Subcutaneous abdominal adipose tissue (tissue), 5 donors: ENCODE measurements at regions not wholly inside any gene's neighbourhood (a gene's known extent, or its start where the extent isn't known, plus 50 kb on each side); places are given as distances from the start of the nearest gene placed in this dataset.
A peak's percentile ranks its signal among the peaks of the same experiment; 100 is the strongest.

Experiments used
- H3K27ac ChIP-seq: one replicate; pipeline ENCODE4 v1.7.0; 2013; ENCODE audit warnings: low read depth, mild to moderate bottlenecking, inconsistent platforms, low read length, moderate library complexity
- H3K27me3 ChIP-seq, 5 donors: one replicate each; pipeline ENCODE4 v1.7.0; 2013; ENCODE audit warnings: low read length in 5 of 5, inconsistent platforms in 1 of 5; ENCODE audit not compliant: control insufficient read depth in 5 of 5, insufficient read depth in 4 of 5
- H3K36me3 ChIP-seq, 5 donors: one replicate each; pipeline ENCODE4 v1.7.0; 2013; ENCODE audit warnings: low read length in 5 of 5; ENCODE audit not compliant: control insufficient read depth in 5 of 5, insufficient read depth in 5 of 5
- H3K4me1 ChIP-seq, 5 donors: one replicate each; pipeline ENCODE4 v1.7.0; 2013; ENCODE audit warnings: low read length in 5 of 5, mild to moderate bottlenecking in 3 of 5, moderate library complexity in 1 of 5; ENCODE audit not compliant: control insufficient read depth in 5 of 5, insufficient read depth in 5 of 5
- H3K4me3 ChIP-seq, 5 donors: one replicate each; pipeline ENCODE4 v1.7.0; 2013; ENCODE audit warnings: low read length in 5 of 5, low read depth in 1 of 5
- H3K9ac ChIP-seq, 5 donors: one replicate each; pipeline ENCODE4 v1.7.0; 2013; ENCODE audit warnings: low read length in 5 of 5, mild to moderate bottlenecking in 4 of 5, moderate library complexity in 3 of 5
- H3K9me3 ChIP-seq, 5 donors: one replicate each; pipeline ENCODE4 v1.7.0; 2013; ENCODE audit warnings: low read length in 5 of 5; ENCODE audit not compliant: control insufficient read depth in 5 of 5
- donor health status: healthy.
- donor health status: healthy.
- donor health status: healthy.
- donor health status: healthy.
- donor health status: healthy.

DNA sequence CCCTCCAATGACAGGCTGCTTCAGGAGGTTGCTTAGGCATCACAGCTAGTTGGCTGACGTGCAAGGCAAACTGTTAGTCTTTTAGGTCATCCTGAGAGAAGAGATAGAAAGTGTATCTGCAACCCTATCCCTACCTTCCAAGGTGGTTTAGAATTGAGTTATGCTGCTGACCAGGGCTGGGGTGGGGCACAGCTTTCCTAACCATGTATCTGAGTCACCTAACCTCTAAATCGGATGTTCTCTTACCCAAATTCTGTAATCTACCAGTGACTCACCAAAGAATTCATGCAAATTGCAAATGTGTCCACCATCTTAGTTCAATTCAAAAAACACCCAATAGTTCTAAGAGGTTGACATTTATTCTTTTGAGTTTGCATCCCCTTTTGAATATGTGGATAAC, 107.2 kb upstream of the DYNLRB2 start:
- Histone ChIP-seq H3K4me1 (no peaks in the 10 kb centered on the region), H3K4me3 (no peak overlapping the region), H3K36me3 (no peaks in the 10 kb centered on the region), H3K27ac (no peak overlapping the region), H3K9me3 (peaks cover 0 to 7% (median 0%) of the 10 kb centered on the region in 5 donors), H3K27me3 (no peaks in the 10 kb centered on the region), H3K9ac (no peak overlapping the region)

DNA sequence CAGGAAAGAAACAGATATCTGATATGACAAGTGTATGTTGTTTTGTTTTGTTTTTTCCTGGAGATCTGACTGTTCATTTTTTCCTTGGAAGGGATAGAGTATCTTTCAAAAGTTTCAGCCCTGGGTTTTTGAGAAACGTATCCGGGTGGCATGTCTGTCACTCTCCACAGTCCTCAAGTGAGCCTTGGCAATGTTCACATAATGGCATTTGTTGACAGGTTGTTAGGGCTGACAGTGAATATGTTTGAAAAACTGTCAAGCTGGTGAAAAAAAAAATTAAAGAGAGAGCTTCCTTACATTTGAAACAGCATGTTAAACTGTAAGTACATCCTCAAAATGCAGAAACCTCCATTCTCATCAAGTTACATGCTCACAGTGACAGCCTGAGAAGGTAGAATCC, 113.0 kb upstream of the DYNLRB2 start:
- H3K9me3 ChIP-seq: peaks cover 0 to 7% (median 0%) of the 10 kb centered on the region in 5 donors
- H3K9ac ChIP-seq: no peak overlapping the region
- H3K4me3 ChIP-seq: no peak overlapping the region
- H3K27me3 ChIP-seq: peaks cover 0 to 3% (median 0%) of the 10 kb centered on the region in 5 donors
- H3K36me3 ChIP-seq: no peaks in the 10 kb centered on the region
- H3K27ac ChIP-seq: no peak overlapping the region
- no peaks in the 10 kb centered on the region for H3K4me1 ChIP-seq

DNA sequence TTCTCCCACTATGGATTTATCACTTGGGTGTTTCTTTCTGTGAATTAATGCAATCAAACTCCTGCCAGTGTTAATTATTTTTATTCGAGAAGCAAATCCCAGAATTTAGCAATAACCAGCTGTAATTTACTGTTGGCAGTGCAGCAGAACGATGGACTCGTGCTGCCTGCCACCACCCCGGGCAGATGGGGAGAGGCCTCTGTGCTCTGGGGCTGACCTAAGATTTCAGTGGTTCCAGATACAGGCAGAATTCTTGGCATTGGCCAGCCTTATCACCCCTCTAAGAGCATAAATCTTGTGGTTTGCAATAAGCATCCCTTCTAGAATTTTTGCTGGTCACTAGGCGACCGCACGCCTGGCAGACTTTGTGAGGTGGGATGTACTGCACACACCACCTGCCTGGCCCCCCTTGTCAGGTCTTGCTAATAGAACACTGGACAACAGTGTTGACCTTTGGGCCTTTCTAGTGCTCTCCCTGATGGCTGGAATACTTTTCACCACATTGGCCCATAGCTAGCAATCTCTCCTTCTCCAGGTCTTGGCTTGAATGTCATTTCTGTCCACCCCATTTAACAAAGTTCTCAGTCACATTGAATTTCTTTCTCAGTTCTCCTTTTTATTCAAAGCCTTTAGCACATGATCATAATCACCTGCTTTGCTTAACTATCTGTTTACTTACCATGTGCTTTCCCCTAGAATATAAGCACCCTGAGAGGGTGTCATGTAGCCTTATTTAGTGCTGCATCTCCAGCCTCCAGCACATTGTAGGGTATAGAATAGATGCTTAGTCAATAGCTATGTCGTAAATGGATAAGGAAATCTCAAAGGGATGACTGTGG, 122.1 kb upstream of the DYNLRB2 start:
- H3K36me3 ChIP-seq: no peaks in the 10 kb centered on the region
- peaks cover 0 to 2% (median 0%) of the 10 kb centered on the region in 5 donors for H3K27me3 ChIP-seq
- no peaks in the 10 kb centered on the region for H3K9me3 ChIP-seq
- H3K4me1 ChIP-seq: no peaks in the 10 kb centered on the region
- H3K4me3 ChIP-seq: no peak overlapping the region
- H3K9ac ChIP-seq: no peak overlapping the region
- no peak overlapping the region for H3K27ac ChIP-seq

DNA sequence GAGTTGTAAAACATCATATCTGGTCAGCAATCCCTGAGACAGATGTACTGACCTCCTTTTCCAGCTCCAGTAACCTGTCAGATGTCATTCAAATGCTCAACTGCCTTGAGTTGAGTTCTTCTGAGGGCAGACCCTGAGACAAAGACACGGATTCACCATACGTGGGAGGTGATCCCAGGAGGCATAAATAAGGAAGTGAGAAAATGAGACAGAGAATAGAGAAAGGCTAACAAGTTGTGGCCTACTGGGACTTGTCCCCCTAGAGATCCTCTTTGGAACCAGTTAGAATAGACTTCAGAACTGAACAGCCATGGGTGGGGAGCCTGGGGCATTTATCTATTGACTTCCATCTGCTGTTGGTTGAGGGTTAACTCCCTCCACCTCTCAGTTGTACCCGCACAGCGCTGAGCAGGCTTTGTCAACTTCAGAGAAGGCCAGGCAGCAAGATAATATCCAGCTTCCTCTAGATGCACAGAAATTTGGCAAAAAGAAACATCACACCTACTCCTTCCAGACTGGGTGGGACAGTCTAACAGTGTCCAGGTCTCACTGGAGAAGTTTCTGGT, 123.0 kb upstream of the DYNLRB2 start:
- Histone ChIP-seq H3K9ac (no peak overlapping the region), H3K4me3 (no peak overlapping the region), H3K4me1 (no peaks in the 10 kb centered on the region), H3K27me3 (peaks cover 0 to 2% (median 0%) of the 10 kb centered on the region in 5 donors), H3K36me3 (no peaks in the 10 kb centered on the region), H3K27ac (no peak overlapping the region), H3K9me3 (no peaks in the 10 kb centered on the region)

DNA sequence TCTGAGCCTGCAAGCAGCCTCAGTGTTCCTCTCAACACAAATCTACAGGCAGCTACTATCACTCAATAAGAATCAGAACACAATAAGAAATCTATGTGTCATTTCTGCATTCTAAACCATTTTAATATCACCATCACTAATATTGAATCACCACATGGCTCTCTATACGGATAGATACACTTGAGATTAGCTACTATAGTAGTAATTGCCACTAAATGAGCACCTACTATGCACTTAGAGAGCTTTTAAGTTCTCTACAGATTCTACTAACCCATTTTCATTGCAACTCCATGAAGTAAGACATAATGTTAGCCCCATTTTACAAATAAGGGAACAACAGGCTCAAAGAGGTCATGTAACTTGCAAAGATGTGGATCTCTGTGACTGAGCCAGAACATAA, 132.8 kb upstream of the DYNLRB2 start:
- Histone ChIP-seq H3K27ac (no peak overlapping the region), H3K27me3 (no peaks in the 10 kb centered on the region), H3K36me3 (no peaks in the 10 kb centered on the region)

DNA sequence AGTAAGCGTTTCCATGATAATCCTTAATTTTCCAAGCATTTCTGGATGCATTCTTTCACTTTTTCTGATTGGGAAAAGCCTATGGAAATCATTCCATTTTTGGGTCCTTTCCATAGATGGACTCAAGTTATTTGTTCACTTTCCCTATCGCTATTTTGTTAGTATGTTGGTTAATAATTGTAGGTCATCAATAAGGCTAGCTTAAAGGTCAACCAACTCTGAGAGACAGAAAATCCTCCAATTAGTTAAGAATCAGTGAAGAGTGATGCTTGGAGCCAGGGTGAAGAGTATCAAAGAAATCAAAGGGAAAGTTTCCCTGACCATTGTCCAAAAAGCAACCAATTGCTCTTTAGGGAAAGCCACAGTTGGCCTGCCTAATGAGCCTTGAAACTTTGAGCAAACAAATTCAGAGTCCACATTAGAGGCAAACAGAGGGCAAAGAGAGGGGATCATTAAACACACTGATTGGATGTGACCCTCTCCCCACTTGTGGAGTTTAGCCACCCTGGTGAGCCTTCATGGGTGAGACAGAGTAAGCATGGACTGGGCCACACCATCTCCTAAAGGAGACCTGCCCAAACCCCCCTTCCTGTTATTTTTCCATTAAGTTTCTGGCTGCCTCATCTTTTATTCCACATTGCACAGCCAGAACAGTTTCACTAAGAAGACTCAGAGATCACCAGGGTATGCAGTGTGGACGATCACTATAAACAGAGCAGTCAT, 133.4 kb upstream of the DYNLRB2 start:
- Histone ChIP-seq H3K36me3 (no peaks in the 10 kb centered on the region), H3K27me3 (no peaks in the 10 kb centered on the region), H3K9ac (no peak overlapping the region), H3K9me3 (no peaks in the 10 kb centered on the region), H3K4me1 (no peaks in the 10 kb centered on the region), H3K4me3 (no peak overlapping the region), H3K27ac (no peak overlapping the region)

More for the DNA sequence above, 132.8 kb upstream of the DYNLRB2 start:
- no peak overlapping the region for H3K4me3 ChIP-seq
- no peaks in the 10 kb centered on the region for H3K4me1 ChIP-seq
- no peaks in the 10 kb centered on the region for H3K9me3 ChIP-seq
- H3K9ac ChIP-seq: no peak overlapping the region

DNA sequence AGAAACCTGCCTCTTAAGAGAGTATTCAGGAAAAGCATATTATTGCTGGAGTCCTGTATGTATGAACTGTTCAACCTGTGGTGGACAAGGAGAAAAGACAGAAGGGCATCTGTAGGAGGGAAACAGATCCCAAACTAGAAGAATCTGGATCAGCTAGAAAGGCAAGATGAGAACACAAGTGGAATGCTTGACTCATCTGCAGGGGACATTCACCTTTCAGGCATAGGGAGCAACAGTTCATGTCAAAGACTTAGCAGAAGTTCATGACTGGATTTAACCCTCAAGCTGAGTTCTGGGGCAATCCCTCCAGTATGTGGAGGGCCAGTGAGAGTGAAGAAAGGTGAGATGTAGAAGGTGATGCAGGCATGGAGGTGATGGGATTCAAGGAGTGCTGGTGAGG, 135.9 kb upstream of the DYNLRB2 start:
- Histone ChIP-seq H3K36me3 (no peaks in the 10 kb centered on the region), H3K9ac (no peak overlapping the region), H3K4me3 (no peak overlapping the region), H3K27ac (no peak overlapping the region), H3K9me3 (no peaks in the 10 kb centered on the region), H3K27me3 (no peaks in the 10 kb centered on the region), H3K4me1 (no peaks in the 10 kb centered on the region)

DNA sequence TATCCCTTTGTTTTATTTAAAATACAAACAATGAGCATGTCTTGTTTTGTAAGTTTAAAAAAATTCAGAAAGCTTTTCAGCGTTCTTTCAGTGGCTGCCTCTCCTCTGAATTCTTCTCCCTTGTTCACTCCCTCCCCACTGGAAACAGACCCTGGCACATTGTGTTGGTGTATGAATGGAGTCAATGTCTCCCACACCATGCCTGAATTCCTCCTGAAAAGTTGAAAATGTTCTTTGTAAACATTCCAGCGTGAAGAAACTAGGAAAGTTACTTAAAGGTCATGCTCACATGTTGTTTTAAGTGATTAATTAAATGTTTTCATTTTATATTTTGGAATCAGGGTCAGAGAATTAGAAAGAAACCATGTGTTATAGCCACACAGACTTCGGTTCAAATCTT, 136.9 kb upstream of the DYNLRB2 start:
- no peak overlapping the region for H3K4me3 ChIP-seq
- H3K4me1 ChIP-seq: no peaks in the 10 kb centered on the region
- H3K27ac ChIP-seq: no peak overlapping the region

DNA sequence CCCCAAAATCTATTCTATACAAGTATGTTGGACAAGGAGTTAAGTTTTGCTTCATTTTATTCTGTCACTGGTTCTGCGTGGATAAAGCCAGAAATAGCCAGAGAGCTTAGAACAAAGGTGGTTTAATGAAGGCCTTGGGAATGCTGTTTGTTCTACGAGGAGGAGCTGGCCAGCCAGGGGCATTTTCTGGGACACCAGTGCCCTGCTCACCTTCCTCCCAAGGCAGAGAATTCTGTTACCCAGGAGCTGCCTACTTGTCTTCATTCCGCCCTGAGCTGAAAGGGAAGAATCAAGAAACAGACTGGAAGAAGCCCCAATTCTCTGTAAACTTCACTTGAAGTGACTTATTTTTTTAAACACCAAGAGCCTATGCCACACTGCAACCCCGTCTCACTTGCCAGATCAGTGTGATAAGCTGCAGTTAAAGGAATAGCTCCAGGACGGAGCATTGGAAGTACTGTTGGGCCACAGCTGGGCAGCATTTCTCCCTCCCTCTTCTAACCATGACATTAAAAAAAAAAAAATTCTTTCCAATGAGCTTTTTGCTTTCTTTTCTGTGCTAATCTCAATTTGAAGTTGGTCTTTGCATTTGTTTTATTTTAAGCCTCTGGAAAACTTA, 149.8 kb upstream of the DYNLRB2 start:
- H3K27ac ChIP-seq: no peak overlapping the region
- H3K36me3 ChIP-seq: no peaks in the 10 kb centered on the region
- H3K27me3 ChIP-seq: peaks cover 0 to 2% (median 0%) of the 10 kb centered on the region in 5 donors
- H3K4me1 ChIP-seq: peaks cover 0 to 17% (median 9%) of the 10 kb centered on the region in 5 donors
- H3K9ac ChIP-seq: peak overlapping the region in 1 of 5 donors; percentile 43
- peak overlapping the region in 1 of 5 donors; percentile 48 for H3K4me3 ChIP-seq
- peaks cover 0 to 11% (median 3%) of the 10 kb centered on the region in 5 donors for H3K9me3 ChIP-seq

More for the DNA sequence above, 136.9 kb upstream of the DYNLRB2 start:
- Histone ChIP-seq H3K9me3 (no peaks in the 10 kb centered on the region), H3K27me3 (no peaks in the 10 kb centered on the region), H3K36me3 (no peaks in the 10 kb centered on the region), H3K9ac (no peak overlapping the region)
